Upper lobe of right lung (tissue), 1 donor: ENCODE measurements at regions not wholly inside any gene's neighbourhood (a gene's known extent, or its start where the extent isn't known, plus 50 kb on each side); places are given as distances from the start of the nearest gene placed in this dataset.
A peak's percentile ranks its signal among the peaks of the same experiment; 100 is the strongest.

ENCODE experiments used
- ATAC-seq: fragments of 200-7000 bp; cut with Tn5 transposase; one replicate; pipeline ENCODE4 v1.9.1; 2020; ENCODE audit warnings: mild to moderate bottlenecking, moderate library complexity
- DNase-seq: peaks from one replicate; pipeline ENCODE4 v3.0.0-alpha.2; 2020
- H3K27ac ChIP-seq: fragments of 200-600 bp; one replicate; pipeline ENCODE4 v1.8.0; 2022
- H3K27me3 ChIP-seq: fragments of 200-600 bp; one replicate; pipeline ENCODE4 v1.8.0; 2022; ENCODE audit warnings: mild to moderate bottlenecking
- H3K36me3 ChIP-seq: fragments of 200-600 bp; one replicate; pipeline ENCODE4 v1.8.0; 2022
- H3K4me1 ChIP-seq: fragments of 200-600 bp; one replicate; pipeline ENCODE4 v1.8.0; 2022
- H3K4me3 ChIP-seq: fragments of 200-600 bp; one replicate; pipeline ENCODE4 v1.8.0; 2022; ENCODE audit warnings: mild to moderate bottlenecking
- H3K9me3 ChIP-seq: fragments of 200-600 bp; one replicate; pipeline ENCODE4 v1.8.0; 2022
- CTCF ChIP-seq: fragments of 200-600 bp; IDR thresholded peaks from one replicate; pipeline ENCODE4 v1.8.0; 2022; ENCODE audit warnings: antibody characterized with exemption
- intact Hi-C: fragments of 100-400 bp; cut with DNase I; formaldehyde crosslinking; loops from one replicate; pipeline ENCODE4 v1.11.0; 2022
- donor health status: DM: no; HTN: yes; CAD: no; lungs with severe emphysema.

- TF ChIP-seq CTCF: no peak
- DNase-seq (no peak), ATAC-seq (peak; percentile 57)
- intact Hi-C loops: no loop called here
- Histone ChIP-seq H3K9me3 (no peaks in the 10 kb centered on the region), H3K27ac (no peak overlapping the region), H3K4me3 (no peak overlapping the region), H3K27me3 (no peaks in the 10 kb centered on the region), H3K4me1 (no peaks in the 10 kb centered on the region), H3K36me3 (no peaks in the 10 kb centered on the region)
Observed at GRCh38 chr10:3926675-3927525, 141.9 kb upstream of the KLF6 start.

- DNase-seq: no peak
- Histone ChIP-seq H3K4me1 (no peaks in the 10 kb centered on the region), H3K4me3 (no peak overlapping the region), H3K27ac (no peak overlapping the region), H3K36me3 (no peaks in the 10 kb centered on the region), H3K9me3 (no peaks in the 10 kb centered on the region), H3K27me3 (no peaks in the 10 kb centered on the region)
- TF ChIP-seq CTCF: no peak
- intact Hi-C loops: no loop called here
- no peak for ATAC-seq
Observed at GRCh38 chr10:3926258-3926657, 141.2 kb upstream of the KLF6 start.

GRCh38 chr10:3925184-3925583, 140.2 kb upstream of the KLF6 start:
- intact Hi-C loops: no loop called here
- no peaks in the 10 kb centered on the region for H3K4me1 ChIP-seq
- H3K36me3 ChIP-seq: no peaks in the 10 kb centered on the region
- ATAC-seq (no peak), DNase-seq (no peak)
- H3K27me3 ChIP-seq: no peaks in the 10 kb centered on the region
- no peak overlapping the region for H3K27ac ChIP-seq
- H3K4me3 ChIP-seq: no peak overlapping the region
- TF ChIP-seq CTCF: no peak
- H3K9me3 ChIP-seq: no peaks in the 10 kb centered on the region

- H3K27ac ChIP-seq: no peak overlapping the region
- no peaks in the 10 kb centered on the region for H3K27me3 ChIP-seq
- intact Hi-C loops: no loop called here
- no peaks in the 10 kb centered on the region for H3K4me1 ChIP-seq
- H3K36me3 ChIP-seq: no peaks in the 10 kb centered on the region
- no peak for TF ChIP-seq CTCF
- H3K4me3 ChIP-seq: no peak overlapping the region
- DNase-seq (no peak), ATAC-seq (peak; percentile 48)
- H3K9me3 ChIP-seq: no peaks in the 10 kb centered on the region
Observed at GRCh38 chr10:3924344-3924743, 139.3 kb upstream of the KLF6 start.

- no peaks in the 10 kb centered on the region for H3K36me3 ChIP-seq
- ATAC-seq (no peak), DNase-seq (no peak)
- no peaks in the 10 kb centered on the region for H3K9me3 ChIP-seq
- H3K27ac ChIP-seq: no peak overlapping the region
- H3K4me1 ChIP-seq: no peaks in the 10 kb centered on the region
- no peak overlapping the region for H3K4me3 ChIP-seq
- intact Hi-C loops: no loop called here
- TF ChIP-seq CTCF: no peak
- no peaks in the 10 kb centered on the region for H3K27me3 ChIP-seq
Observed at GRCh38 chr10:3923033-3923432, 138.0 kb upstream of the KLF6 start.
